Stimulated activated CD4-positive, alpha-beta T cell treated with anti-CD3 and anti-CD28 coated beads, TNF-alpha, amount 100 ng/mL, for 4 hours (primary cell): ENCODE measurements at regions not wholly inside any gene's neighbourhood (a gene's known extent, or its start where the extent isn't known, plus 50 kb on each side); places are given as distances from the start of the nearest gene placed in this dataset.

Experiments used
- DNase-seq, 3 experiments: peaks; one replicate each; pipeline ENCODE4 v3.0.0-alpha.2; 2020; ENCODE audit warnings: low read depth in 3 of 3

DNA sequence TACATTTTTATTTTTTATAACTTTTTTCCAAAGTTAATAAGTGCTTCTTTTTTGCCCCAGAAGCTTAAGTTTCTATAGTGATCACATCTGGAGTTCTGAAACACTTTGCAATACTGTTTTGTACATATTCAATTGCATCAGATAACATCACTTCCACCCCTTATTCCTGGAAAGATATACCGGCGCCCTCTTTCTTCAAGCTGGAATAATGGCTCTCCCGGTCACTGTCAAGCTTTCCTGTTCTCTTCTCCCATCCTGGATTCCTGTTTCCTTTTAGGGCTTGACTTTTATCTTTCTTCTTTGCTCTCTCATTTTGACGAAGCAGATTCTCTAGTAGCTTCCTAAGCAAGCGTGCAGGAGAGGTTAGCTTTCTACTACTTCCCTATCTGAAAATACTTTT, 1866.8 kb downstream of the MRPL39 start:
- DNase-seq: no peak

GRCh38 chr21:23732776-23733175, 1874.5 kb downstream of the MRPL39 start:
- DNase-seq: no peak

DNA sequence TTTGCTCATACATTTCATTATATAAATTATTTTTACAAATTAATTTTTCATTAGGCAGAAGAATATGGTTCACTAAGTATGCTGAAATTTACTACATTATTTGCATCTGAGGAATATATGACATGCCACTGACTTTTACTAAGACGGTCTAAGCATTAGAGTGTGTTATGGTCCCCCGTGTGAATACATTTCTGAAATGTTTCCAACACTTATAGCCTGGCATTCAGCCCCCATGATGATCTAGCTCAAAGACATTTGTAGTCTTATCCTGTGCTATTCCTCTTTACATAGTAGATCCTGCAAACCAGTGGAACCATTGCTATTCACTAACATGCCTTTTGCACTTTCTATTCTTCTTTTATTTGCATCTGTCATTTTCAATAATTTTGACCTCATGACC, 1878.0 kb downstream of the MRPL39 start:
- no peak for DNase-seq

GRCh38 chr21:23725576-23725975, 1881.7 kb downstream of the MRPL39 start:
- no peak for DNase-seq

DNA sequence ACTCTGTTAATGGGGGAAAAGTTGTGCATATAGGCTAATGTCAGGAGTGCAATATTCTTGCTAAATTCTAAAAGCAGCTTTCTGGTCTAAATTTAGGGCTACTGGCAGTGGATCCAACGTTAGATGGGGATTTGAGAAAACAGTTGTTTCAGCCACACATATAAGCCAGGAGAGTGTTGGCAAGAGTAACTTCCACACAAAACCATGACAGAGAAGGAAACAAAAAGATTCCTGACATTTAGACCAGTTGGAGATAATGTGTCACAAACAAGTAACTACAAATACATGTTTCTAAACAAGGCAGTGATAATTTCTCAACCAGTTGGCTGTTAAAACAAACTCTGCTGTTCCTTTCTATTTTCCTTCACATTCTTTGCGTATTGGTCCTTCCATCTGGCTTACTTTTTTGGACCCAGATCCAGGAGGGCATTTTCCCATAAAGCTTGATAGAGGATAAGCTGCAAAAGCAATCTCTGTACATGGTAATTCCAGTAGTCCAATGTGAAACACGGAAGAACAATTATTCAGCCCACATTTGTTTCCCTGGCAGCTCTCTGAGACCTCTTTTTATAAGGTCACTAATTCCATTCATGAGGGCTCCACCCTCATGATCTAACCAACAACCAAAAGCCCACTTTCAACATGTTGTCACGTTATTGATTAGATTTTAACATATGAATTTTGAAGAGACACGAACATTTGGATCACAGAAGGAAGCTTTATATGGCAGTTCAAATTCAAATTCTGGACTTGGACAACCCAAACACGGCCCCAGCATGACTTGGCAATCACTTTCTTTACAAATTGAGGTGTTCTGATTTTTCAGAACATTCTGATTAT, 1888.6 kb downstream of the MRPL39 start:
- no peak for DNase-seq

GRCh38 chr21:23712166-23712565, 1895.1 kb downstream of the MRPL39 start:
- DNase-seq: no peak

DNA sequence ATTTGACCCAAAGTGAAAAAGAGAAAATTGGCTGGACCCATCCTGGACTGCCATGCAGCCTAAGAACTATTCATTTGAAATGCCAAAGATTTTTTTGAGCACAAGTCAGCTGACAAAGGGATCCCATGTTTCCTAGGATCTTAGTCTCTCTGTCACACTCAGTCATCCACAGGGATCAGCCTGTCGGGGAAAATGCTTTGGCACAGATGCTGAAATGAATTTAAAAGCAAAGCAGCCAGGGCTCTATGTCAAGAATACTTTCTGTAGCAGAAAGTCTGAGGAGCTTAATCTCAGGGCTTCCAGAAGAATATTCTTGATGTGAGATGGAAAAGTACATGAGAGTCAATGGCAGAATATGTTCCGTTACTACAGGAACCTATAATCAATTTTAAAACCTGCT, 1900.8 kb downstream of the MRPL39 start:
- DNase-seq: no peak

- DNase-seq: no peak
Observed at GRCh38 chr21:23699402-23699801, 1907.9 kb downstream of the MRPL39 start.

DNA sequence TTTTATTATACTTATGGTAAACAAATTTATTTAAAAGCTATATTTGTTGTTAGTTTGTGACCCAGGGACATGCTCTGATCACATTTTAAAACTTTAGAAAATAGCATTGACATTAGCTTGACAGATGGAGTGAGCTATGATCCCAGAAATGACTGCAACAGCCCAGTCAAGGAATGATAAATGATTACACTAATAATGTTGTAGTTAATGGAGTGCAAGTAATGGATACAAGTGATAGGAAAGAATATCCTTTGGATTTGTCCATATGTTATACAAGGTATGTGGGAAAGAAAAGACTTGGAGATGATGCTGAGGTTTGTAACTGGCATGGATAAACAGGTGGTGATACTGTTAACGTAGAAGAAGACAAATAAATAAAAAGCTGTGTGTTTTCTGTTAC, 1908.7 kb downstream of the MRPL39 start:
- no peak for DNase-seq

- DNase-seq: no peak
Observed at GRCh38 chr21:23695443-23695842, 1911.8 kb downstream of the MRPL39 start.

GRCh38 chr21:23694390-23694789, 1912.9 kb downstream of the MRPL39 start:
- DNase-seq: no peak

GRCh38 chr21:23690316-23690715, 1917.0 kb downstream of the MRPL39 start:
- DNase-seq: no peak

DNA sequence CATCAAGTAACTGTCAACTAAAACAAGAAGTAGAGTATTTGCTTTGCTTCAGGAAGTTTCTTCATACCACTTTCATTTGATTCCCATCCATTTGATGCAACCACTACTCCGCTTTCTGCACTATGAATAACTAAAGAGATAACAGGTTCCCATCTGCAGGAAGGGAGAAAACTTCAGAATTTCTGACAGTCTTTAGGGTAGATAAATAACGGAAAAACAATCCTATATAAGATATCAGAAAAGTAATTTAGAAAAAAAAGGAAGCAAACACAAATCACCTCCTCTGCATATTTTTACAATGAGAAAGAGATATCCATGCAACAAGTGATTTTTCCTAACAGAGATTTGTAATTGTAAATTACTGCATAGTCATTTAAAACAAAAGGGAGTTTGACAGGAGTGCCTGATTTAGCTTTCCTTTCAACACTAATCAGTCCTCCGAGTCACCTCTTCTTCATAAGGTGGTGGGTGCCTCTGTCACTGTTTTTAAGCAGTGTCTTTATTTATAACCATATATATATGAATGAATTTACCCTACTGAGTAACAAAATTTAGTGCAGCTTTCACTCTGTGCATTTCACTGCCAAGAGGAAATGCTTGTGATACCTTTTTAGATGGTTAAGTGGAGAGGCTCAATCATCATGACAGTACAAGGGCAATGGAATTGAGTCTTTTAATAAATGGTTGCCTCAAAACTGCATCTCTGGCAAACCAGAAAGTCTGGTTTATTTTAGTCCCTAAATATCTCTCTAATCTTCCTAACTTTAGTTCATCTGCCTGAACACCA, 1920.4 kb downstream of the MRPL39 start:
- no peak for DNase-seq

GRCh38 chr21:23684431-23684830, 1922.8 kb downstream of the MRPL39 start:
- DNase-seq: no peak

- no peak for DNase-seq
Observed at GRCh38 chr21:23664193-23664694, 1943.0 kb downstream of the MRPL39 start.

GRCh38 chr21:23660560-23660959, 1946.7 kb downstream of the MRPL39 start:
- DNase-seq: no peak

DNA sequence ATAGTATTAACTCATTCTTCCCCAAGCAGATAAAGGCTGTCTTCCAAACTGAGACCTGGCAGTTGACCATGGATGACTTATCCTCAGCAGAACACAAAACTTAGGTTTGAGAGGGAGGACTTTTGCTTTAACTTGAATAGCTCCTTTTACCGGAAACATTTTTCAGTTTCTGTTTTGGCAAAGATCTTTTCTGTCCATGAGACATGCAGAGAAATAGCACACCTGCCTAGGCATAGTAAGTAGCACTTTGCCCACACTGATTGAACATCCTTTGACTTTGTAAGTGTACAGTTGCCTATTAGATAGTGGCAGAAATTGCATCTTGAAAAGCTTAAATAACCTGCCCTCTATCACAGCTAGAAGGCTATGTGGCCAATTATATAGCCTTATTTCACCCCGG, 1962.5 kb downstream of the MRPL39 start:
- no peak for DNase-seq

DNA sequence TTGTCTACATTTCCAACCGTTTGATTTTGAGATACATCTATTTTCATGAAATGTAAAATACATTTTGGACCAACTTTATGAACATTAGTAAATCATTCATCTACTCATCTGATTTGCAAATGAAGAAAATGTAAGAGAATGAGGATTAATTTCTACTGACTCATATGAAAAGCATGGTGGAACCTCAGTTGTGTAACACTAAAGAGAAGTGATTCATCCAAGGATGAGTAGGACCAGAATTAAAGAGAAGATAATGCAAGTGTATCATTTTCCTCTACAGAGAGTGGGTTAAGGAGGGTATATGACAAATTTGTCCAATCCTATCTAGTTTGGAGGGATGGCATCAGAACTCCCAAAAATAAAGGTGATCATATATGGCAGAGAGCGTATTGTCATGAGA, 1967.6 kb downstream of the MRPL39 start:
- no peak for DNase-seq

DNA sequence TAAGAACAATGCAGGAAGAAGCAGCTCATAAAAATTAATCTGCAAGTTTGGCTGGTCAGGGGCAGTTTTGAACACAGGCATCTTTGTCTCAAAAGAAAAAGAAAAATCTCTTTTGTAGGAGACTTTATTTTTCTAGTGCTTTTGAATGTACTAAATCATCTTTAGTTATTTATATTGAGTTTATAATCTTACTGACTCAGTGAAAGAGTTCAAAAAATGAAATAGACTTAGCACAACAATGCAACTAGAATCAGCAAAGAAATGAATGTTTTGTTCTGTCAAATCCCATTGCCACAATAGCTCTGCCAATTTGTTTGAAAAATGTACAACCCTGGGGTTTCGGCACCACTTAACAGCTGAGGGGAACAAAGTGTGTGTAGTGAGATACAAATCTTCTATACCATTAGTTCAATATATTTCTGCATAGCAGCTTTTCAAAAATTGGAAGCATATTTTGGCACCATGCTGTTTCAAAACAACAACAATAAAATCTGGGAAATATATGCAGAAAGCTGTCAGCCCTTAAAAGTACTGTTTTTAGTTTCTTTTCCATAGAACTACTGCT, 1969.1 kb downstream of the MRPL39 start:
- DNase-seq: no peak

- no peak for DNase-seq
Observed at GRCh38 chr21:23633447-23633940, 1973.8 kb downstream of the MRPL39 start.

DNA sequence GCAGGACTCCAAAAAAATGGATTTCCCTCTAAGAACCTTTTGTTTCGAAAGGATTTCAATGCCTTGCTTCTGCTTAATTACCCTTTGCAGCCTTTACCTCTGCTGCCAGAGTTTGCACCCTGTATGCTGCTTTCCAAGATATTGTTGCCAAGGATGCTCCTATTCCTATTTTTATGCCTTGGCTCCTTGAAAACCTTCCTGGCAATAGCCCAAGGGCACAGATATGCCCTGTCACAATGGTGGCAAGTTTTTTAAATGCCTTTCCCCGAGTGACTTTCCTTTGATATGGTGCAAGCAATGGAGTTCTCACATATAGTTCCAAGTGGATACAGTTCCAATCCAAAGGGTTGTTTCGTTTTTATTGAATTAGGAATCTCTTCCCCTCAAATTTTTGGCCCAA, 1983.0 kb downstream of the MRPL39 start:
- DNase-seq: no peak

DNA sequence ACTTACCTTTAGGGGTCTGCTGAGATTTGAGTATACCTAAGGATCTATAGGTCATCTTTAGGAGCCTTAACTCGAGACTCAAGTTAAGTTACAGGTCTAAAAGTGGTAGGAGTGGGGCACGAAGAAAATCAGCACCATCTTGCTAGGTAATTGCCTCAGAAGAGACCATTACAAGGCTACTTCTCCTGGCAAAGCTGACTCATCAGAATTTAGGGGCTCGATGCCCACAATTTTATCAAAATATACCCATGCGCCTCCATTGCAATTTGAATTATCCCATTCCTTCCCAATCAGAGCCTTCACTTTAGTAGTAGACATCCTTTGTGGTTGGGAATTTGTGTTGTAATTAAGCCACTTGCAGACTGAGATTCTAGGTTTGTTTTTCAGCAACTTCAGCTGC, 1994.3 kb downstream of the MRPL39 start:
- DNase-seq: no peak
